SK-N-MC (cell line): ENCODE measurements at regions not wholly inside any gene's neighbourhood (a gene's known extent, or its start where the extent isn't known, plus 50 kb on each side); places are given as distances from the start of the nearest gene placed in this dataset.
"Not testable (repeated sequence)": the region's sequence is repeated elsewhere in the genome, so short reads cannot be mapped to it uniquely, and the experiment has no call there.

Experiments
- DNase-seq: peaks from one replicate; pipeline ENCODE4 v3.0.0-alpha.2; 2011; ENCODE audit warnings: low read depth, low spot score
- H3K27ac ChIP-seq: fragments of 200-600 bp; sonication (generic); 2 replicates; pipeline ENCODE4 v1.5.1; 2016; ENCODE audit warnings: mixed run types
- H3K36me3 ChIP-seq: fragments of 200-600 bp; sonication (generic); 2 replicates; pipeline ENCODE4 v1.6.1; 2017; ENCODE audit warnings: antibody characterized with exemption, low read length, mixed read lengths; ENCODE audit not compliant: insufficient read depth
- H3K4me3 ChIP-seq: fragments of 200-600 bp; sonication (generic); 2 replicates; pipeline ENCODE4 v1.5.1; 2016
- H3K9ac ChIP-seq: fragments of 200-600 bp; sonication (generic); 2 replicates; pipeline ENCODE4 v1.8.0; 2017; ENCODE audit warnings: mixed run types, mixed read lengths; ENCODE audit not compliant: insufficient read length
- H3K9me3 ChIP-seq: fragments of 200-600 bp; sonication (generic); 2 replicates; pipeline ENCODE4 v1.6.1; 2017; ENCODE audit warnings: low read depth, mild to moderate bottlenecking, antibody characterized with exemption, low read length, moderate library complexity, mixed read lengths
- EZH2 ChIP-seq: fragments of 200-600 bp; sonication (generic); IDR thresholded peaks from one replicate; pipeline ENCODE4 v1.6.1; 2017; ENCODE audit warnings: antibody characterized with exemption
- FOXP2 ChIP-seq: optimal IDR thresholded peaks from 2 replicates; pipeline ENCODE3; 2011; ENCODE audit warnings: mild to moderate bottlenecking, moderate library complexity; ENCODE audit not compliant: insufficient read depth; ENCODE audit errors: extremely low read length, control extremely low read depth
- POLR2AphosphoS5 ChIP-seq: IDR thresholded peaks from 2 replicates; pipeline ENCODE4 v1.6.1; 2012; ENCODE audit warnings: mild to moderate bottlenecking, low read depth, low read length, borderline replicate concordance

DNA sequence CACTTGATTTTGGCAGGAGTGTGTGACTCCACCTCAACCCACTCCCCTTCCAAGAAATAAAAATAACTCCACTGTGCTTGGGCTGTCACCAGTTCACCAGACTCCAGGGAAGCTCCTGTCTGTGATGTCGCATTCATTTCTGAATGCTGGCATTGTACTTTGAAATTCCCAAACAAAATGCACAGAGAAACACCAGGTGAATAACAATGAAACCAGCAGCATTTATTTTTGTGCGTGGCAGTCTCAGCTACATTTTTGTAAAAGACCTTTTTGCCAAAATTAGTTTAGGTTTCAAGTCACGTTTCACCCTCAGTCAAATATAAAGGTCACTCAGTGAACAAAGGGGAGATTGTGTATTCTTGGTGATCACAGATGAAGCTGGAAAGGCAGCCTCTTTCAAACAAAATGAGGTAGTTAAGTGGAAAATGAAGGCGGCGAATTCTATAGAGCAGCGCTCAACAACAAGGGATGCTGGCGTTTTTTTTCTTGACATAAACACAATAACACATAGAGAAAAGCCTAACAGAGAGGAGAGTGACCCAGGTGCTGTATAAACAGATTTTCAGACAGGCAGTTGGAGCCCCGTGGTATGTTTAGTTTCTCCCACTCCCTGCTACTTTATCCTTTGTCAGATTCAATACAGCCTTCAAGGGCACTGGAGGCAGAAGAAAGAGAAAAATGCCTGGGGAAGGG lies 210.3 kb upstream of the GCFC2 start:
- no peak overlapping the region for H3K9ac ChIP-seq
- DNase-seq = no peak
- no peak overlapping the region for H3K4me3 ChIP-seq
- TF ChIP-seq POLR2AphosphoS5 (no peak), FOXP2 (no peak), EZH2 (no peak)
- no peaks in the 10 kb centered on the region for H3K9me3 ChIP-seq
- H3K27ac ChIP-seq = no peak overlapping the region
- H3K36me3 ChIP-seq = no peaks in the 10 kb centered on the region

GRCh38 chr2:75915851-75916634 lies 205.3 kb upstream of the GCFC2 start:
- DNase-seq = no peak
- H3K27ac ChIP-seq = no peak overlapping the region
- TF ChIP-seq FOXP2 = no peak
- no peak for TF ChIP-seq POLR2AphosphoS5
- no peak for TF ChIP-seq EZH2
- no peak overlapping the region for H3K9ac ChIP-seq
- no peaks in the 10 kb centered on the region for H3K9me3 ChIP-seq
- H3K36me3 ChIP-seq = no peaks in the 10 kb centered on the region
- H3K4me3 ChIP-seq = no peak overlapping the region

- no peaks in the 10 kb centered on the region for H3K9me3 ChIP-seq
- no peak overlapping the region for H3K9ac ChIP-seq
- H3K36me3 ChIP-seq = no peaks in the 10 kb centered on the region
- TF ChIP-seq POLR2AphosphoS5 (no peak), EZH2 (no peak), FOXP2 (no peak)
- H3K27ac ChIP-seq = no peak overlapping the region
- no peak overlapping the region for H3K4me3 ChIP-seq
- peak; percentile 30 for DNase-seq
These were observed 186.2 kb upstream of the GCFC2 start for GRCh38 chr2:75896779-75897366.

GRCh38 chr2:75894170-75894569 lies 183.5 kb upstream of the GCFC2 start:
- Histone ChIP-seq H3K9me3 (no peaks in the 10 kb centered on the region), H3K9ac (no peak overlapping the region), H3K27ac (no peak overlapping the region), H3K4me3 (no peak overlapping the region), H3K36me3 (no peaks in the 10 kb centered on the region)
- no peak for DNase-seq
- no peak for TF ChIP-seq POLR2AphosphoS5
- no peak for TF ChIP-seq FOXP2
- TF ChIP-seq EZH2 = no peak

- H3K27ac ChIP-seq = no peak overlapping the region
- H3K9ac ChIP-seq = no peak overlapping the region
- H3K36me3 ChIP-seq = no peaks in the 10 kb centered on the region
- no peak for DNase-seq
- no peaks in the 10 kb centered on the region for H3K9me3 ChIP-seq
- TF ChIP-seq POLR2AphosphoS5 = no peak
- no peak for TF ChIP-seq FOXP2
- TF ChIP-seq EZH2 = no peak
- no peak overlapping the region for H3K4me3 ChIP-seq
These were observed 181.8 kb upstream of the GCFC2 start for GRCh38 chr2:75892490-75892889.

GRCh38 chr2:75882530-75882929 lies 171.8 kb upstream of the GCFC2 start:
- H3K27ac ChIP-seq = no peak overlapping the region
- H3K9me3 ChIP-seq = no peaks in the 10 kb centered on the region
- no peak for DNase-seq
- no peak overlapping the region for H3K4me3 ChIP-seq
- H3K36me3 ChIP-seq = no peaks in the 10 kb centered on the region
- H3K9ac ChIP-seq = no peak overlapping the region
- TF ChIP-seq EZH2 = no peak
- no peak for TF ChIP-seq POLR2AphosphoS5
- TF ChIP-seq FOXP2 = no peak

- not testable (repeated sequence) for H3K36me3 ChIP-seq, H3K27ac ChIP-seq, H3K9ac ChIP-seq, H3K4me3 ChIP-seq, DNase-seq, H3K9me3 ChIP-seq
These were observed 164.9 kb upstream of the GCFC2 start for GRCh38 chr2:75875606-75876005.

DNA sequence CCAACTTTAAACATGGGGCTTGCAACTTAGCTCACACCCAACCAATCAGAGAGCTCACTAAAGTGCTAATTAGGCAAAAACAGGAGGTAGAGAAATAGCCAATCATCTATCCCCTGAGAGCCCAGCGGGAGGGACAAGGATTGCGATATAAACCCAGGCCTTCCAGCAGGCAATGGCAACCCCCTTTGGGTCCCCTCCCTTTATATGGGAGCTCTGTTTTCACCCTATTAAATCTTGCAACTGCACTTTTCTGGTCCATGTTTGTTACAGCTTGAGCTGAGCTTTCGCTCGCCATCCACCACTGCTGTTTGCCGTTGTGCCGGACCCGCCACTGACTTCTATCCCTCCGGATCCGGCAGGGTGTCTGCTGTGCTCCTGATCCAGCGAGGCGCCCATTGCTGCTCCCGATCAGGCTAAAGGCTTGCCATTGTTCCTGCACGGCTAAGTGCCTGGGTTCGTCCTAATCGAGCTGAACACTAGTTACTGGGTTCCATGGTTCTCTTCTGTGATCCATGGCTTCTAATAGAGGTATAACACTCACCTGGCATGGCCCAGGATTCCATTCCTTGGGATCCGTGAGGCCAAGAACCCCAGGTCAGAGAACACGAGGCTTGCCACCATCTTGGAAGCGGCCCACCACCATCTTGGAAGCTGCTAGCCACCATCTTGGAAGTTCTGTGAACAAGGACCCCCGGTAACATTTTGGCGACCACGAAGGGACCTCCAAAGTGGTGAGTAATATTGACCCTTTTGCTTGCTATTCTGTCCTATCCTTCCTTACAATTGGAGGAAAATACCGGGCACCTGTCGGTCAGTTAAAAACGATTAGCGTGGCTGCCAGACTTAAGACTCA lies 161.3 kb upstream of the GCFC2 start:
- not testable (repeated sequence) for H3K27ac ChIP-seq, DNase-seq, H3K36me3 ChIP-seq, H3K9ac ChIP-seq, H3K4me3 ChIP-seq, H3K9me3 ChIP-seq
